Ammon's horn (tissue), 1 donor: ENCODE measurements at regions not wholly inside any gene's neighbourhood (a gene's known extent, or its start where the extent isn't known, plus 50 kb on each side); places are given as distances from the start of the nearest gene placed in this dataset.
"Not testable (repeated sequence)": the region's sequence is repeated elsewhere in the genome, so short reads cannot be mapped to it uniquely, and the experiment has no call there.

Experiments used
- DNase-seq: peaks from one replicate; pipeline ENCODE4 v3.0.0-alpha.2; 2016; ENCODE audit warnings: low spot score

GRCh38 chr11:86166287-86166686, 78.3 kb upstream of the EED start:
- not testable (repeated sequence) for DNase-seq

DNA sequence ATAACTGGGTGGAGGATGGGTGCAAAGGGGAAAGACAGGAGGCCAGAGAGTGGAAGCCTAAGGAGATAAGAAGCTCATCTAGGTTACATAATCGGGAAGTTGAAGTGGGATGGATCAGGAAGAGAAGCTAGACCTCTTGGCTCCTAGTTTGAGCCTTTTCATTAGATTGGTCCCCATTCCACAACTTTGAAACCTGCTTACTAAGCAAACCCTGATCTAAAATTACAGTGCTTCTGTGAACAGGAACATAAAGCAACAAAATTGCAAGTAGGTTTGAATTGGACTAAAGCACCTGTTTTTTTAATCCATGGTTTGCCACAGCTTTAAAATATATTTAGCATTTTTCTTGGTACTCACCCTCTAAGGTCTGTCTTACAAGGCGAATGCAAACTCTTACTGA, 80.4 kb upstream of the EED start:
- DNase-seq = no peak

GRCh38 chr11:86163221-86163876, 81.2 kb upstream of the EED start:
- DNase-seq = not testable (repeated sequence)

- DNase-seq = no peak
These were observed 82.3 kb upstream of the EED start for GRCh38 chr11:86162239-86162638.

GRCh38 chr11:86161837-86162236, 82.7 kb upstream of the EED start:
- no peak for DNase-seq

DNA sequence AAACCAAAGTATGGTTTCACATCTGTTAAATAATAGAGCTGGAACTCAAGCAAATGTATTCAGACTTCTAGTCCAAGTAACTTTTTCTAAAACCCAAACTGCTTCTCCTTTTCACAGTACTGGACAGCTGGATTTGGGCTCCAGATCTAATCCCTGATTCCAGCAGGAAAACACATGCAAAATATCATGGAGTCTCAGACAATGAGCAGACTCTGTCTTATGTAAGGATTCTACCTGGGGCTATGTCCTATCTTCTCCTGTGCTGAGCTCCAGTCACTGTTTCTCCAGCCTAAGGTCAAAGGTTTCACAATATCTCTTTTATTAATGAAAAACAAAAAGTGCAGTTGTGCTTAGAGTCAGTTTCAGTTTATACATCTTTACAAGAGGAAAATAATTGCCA, 83.2 kb upstream of the EED start:
- DNase-seq = no peak

GRCh38 chr11:86160541-86161149, 83.9 kb upstream of the EED start:
- DNase-seq = no peak

- DNase-seq = no peak
These were observed 85.0 kb upstream of the EED start for GRCh38 chr11:86159581-86159891.

DNA sequence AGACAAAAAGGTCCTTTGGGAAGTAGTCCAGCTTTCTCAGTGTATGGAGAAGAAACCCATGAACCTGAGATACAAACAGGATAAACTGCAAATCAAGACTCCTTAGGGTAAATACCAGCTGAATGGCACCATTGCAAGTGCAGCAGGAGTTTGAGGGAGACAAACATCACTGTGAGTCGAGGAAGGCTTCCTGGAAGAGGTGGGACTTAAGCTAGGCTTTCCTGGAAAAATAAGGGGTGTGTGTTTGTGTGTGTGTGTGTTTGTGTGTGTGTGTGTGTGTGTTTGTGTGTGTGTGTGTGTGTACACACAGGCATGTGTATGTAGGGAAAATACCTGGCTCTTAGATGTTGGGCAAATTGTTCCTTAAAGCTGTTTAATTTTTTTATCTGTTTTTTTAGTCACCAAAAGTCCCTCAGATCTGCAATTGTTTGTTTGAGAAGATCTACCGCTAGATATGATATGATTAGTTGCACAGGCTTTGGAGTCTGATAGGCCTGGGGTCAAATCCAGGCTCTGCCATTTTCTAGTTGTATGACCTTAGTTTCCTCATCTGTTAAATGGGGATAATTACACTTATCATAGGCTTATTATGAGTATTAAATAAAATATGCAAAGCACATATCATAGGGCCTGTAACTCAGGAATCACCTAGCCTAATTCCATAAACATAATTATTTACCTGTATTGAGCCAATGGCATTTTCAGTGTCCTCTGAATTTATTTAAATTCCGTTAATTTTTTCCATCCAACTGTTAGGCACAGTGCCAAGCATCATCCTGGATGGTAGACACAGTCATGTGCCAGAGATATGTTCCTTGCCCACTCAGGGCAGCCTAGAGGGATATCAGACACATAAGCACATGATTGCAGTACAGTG, 85.6 kb upstream of the EED start:
- DNase-seq = no peak

DNA sequence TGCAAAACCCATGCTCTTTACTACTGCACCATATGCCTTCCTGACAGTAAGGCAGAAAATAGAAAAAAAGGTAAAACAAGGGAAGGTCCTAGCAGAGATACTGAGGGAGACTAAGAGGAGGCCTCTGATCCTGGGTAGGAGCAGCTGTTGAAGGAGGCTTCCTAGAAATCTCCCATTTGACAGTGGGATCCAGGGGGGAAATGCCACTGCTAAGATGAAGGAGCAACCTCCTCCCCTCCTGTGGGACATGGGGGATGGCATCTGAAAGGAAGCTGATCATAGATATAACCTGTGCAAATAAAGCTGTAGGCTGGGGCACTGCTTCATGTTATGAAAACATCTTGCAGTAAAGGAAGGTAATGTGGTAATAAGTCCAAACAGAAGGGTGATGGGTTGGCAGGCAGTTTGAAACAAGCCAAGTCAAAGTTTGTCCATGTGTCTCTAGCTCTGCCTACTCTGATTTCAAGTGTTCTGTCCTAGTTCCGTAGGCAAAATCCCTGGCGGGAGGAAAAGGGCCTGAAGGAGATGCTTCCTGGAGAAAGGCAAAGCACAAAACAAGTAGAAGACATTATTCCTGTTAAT, 86.7 kb upstream of the EED start:
- DNase-seq = no peak

GRCh38 chr11:86156397-86156955, 87.6 kb upstream of the PICALM start:
- peak; percentile 48 for DNase-seq

- no peak for DNase-seq
These were observed 86.4 kb upstream of the PICALM start for GRCh38 chr11:86155200-86155844.

- no peak for DNase-seq
These were observed 84.6 kb upstream of the PICALM start for GRCh38 chr11:86153439-86153838.

GRCh38 chr11:86152901-86153300, 84.0 kb upstream of the PICALM start:
- DNase-seq = no peak

- peak; percentile 90 for DNase-seq
These were observed 83.3 kb upstream of the PICALM start for GRCh38 chr11:86152006-86152862.

GRCh38 chr11:86151174-86152005, 82.5 kb upstream of the PICALM start:
- DNase-seq = peak; percentile 83

DNA sequence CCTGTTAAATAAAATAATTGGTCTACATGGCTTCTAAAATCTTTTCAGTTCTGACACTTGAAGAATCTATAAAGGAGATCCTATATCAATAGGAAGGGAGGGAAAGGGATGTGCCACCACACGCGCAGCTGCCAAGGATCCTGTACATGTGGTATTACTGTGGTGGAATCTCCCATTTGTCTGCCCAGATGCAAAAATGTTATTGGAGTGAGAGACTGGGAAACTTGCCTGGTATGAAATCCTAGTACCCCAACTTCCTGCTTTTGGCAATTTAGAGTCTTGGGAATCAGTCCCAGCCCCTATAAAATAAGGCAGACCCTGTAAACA, 81.9 kb upstream of the PICALM start:
- DNase-seq = no peak

DNA sequence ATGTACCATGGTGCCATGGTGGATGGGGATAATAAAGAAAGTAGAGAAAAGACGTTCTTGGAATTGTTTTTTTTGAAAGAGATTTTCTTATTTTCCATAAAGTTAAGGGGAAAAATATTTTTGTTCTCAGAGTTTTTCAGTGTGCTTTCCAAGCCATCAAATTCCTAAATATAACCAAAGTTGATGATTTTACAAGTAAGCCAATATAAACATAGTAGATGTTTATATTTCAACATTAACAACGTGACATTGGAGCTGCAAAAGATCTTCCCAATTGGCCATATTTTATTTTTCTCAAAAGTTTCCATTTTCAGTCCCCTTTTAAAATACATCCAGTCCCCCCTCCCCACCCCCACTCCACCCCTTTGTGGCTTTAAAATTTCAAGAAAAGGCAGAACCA, 80.9 kb upstream of the PICALM start:
- DNase-seq = no peak

- no peak for DNase-seq
These were observed 79.5 kb upstream of the PICALM start for GRCh38 chr11:86148345-86148747.

DNA sequence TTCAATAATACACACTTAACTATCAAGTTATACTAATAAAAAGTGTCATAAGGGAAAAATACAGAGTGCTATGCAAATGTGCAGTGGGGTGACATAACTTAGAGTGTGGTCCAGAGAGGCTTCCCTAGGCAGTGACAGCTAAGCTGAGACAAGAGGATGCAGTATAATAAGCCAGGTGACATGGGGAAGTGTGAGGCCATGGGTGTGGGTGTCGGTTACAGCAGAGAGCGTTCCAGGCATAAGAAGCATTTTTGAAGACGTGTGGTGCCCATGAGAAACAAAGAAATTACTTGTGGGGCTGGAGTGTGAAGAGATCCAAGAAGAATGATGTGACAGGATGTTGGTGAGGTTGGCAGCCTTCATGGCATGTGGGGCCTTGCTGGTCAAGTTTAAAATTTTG, 78.1 kb upstream of the PICALM start:
- DNase-seq = no peak
